Thoracic aorta (tissue), 2 donors: ENCODE measurements at regions not wholly inside any gene's neighbourhood (a gene's known extent, or its start where the extent isn't known, plus 50 kb on each side); places are given as distances from the start of the nearest gene placed in this dataset.

Source experiments
- ATAC-seq: fragments of 150-250 bp; one replicate; pipeline ENCODE4 v1.8.0; 2017; ENCODE audit warnings: low read depth; ENCODE audit not compliant: insufficient number of reproducible peaks, low FRiP score
- DNase-seq: peaks from one replicate; pipeline ENCODE4 v3.0.0-alpha.2; 2020; ENCODE audit warnings: low spot score
- H3K27ac ChIP-seq, 2 donors: fragments of 200-600 bp; sonication (generic); 1 replicate in 1 of 2; 2 replicates in 1 of 2; pipeline ENCODE4 v1.5.1; 2016; ENCODE audit warnings: mild to moderate bottlenecking in 2 of 2, moderate library complexity in 2 of 2
- H3K27me3 ChIP-seq: fragments of 200-600 bp; sonication (generic); replicated peaks from 2 replicates; pipeline ENCODE4 v1.6.0; 2016; ENCODE audit warnings: mild to moderate bottlenecking; ENCODE audit not compliant: insufficient read depth
- H3K36me3 ChIP-seq: fragments of 200-600 bp; sonication (generic); one replicate; pipeline ENCODE4 v1.5.1; 2016
- H3K4me1 ChIP-seq, 2 donors: fragments of 200-600 bp; sonication (generic); 1 replicate in 1 of 2; 2 replicates in 1 of 2; pipeline versions ENCODE4 v1.5.1 to v1.6.0; 2016; ENCODE audit warnings: low read depth in 2 of 2, mild to moderate bottlenecking in 1 of 2; ENCODE audit not compliant: control insufficient read depth in 1 of 2
- H3K4me3 ChIP-seq: fragments of 200-600 bp; sonication (generic); 2 replicates; pipeline ENCODE4 v1.5.1; 2016; ENCODE audit warnings: mild to moderate bottlenecking
- H3K9me3 ChIP-seq: fragments of 200-600 bp; sonication (generic); 2 replicates; pipeline ENCODE4 v1.5.1; 2016
- CTCF ChIP-seq: fragments of 200-600 bp; sonication (generic); IDR thresholded peaks from one replicate; pipeline ENCODE4 v1.5.1; 2019; ENCODE audit warnings: antibody characterized with exemption

GRCh38 chr4:107276052-107276451 lies 239.9 kb upstream of the DKK2 start:
- TF ChIP-seq CTCF, result no peak
- H3K9me3 ChIP-seq, result no peaks in the 10 kb centered on the region
- no peak overlapping the region for H3K4me3 ChIP-seq
- ATAC-seq (no peak), DNase-seq (no peak)
- H3K27me3 ChIP-seq, result no peaks in the 10 kb centered on the region
- no peaks in the 10 kb centered on the region for H3K36me3 ChIP-seq
- H3K4me1 ChIP-seq, result no peaks in the 10 kb centered on the region
- H3K27ac ChIP-seq, result no peak overlapping the region

- no peak overlapping the region for H3K4me3 ChIP-seq
- no peaks in the 10 kb centered on the region for H3K27me3 ChIP-seq
- DNase-seq (no peak), ATAC-seq (no peak)
- H3K4me1 ChIP-seq, result no peaks in the 10 kb centered on the region
- H3K9me3 ChIP-seq, result no peaks in the 10 kb centered on the region
- H3K27ac ChIP-seq, result no peak overlapping the region
- H3K36me3 ChIP-seq, result no peaks in the 10 kb centered on the region
- TF ChIP-seq CTCF, result no peak
Measured at GRCh38 chr4:107275225-107275624, 239.1 kb upstream of the DKK2 start.

DNA sequence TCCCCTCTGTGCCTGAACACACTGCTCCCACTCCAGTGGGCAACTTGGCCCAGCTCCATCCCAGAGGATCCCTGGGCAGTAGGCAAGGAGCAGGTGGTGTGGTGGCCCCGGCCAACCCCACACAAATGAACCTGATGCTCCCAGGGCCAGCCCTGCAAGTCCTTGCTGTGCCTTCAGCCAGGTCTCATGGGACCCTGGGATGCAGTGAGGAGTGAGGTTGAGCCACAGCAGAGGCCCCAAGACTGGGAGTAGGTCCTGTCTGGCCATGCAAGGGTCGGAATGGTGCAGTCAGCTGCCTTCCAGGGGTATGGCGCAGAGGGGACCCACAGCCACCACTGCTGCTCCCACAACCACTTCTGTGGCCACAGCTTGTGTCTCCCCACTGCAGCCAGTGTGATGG lies 234.5 kb upstream of the DKK2 start:
- H3K36me3 ChIP-seq, result no peaks in the 10 kb centered on the region
- ATAC-seq, result no peak
- no peak for TF ChIP-seq CTCF
- no peak overlapping the region for H3K27ac ChIP-seq
- no peak overlapping the region for H3K4me3 ChIP-seq
- H3K27me3 ChIP-seq, result no peaks in the 10 kb centered on the region
- no peak for DNase-seq
- no peaks in the 10 kb centered on the region for H3K4me1 ChIP-seq
- no peaks in the 10 kb centered on the region for H3K9me3 ChIP-seq

GRCh38 chr4:107269175-107269574 lies 233.1 kb upstream of the DKK2 start:
- ATAC-seq, result no peak
- H3K27ac ChIP-seq, result no peak overlapping the region
- H3K4me3 ChIP-seq, result no peak overlapping the region
- H3K27me3 ChIP-seq, result no peaks in the 10 kb centered on the region
- no peaks in the 10 kb centered on the region for H3K36me3 ChIP-seq
- H3K4me1 ChIP-seq, result no peaks in the 10 kb centered on the region
- no peaks in the 10 kb centered on the region for H3K9me3 ChIP-seq
- TF ChIP-seq CTCF, result no peak
- no peak for DNase-seq

- no peaks in the 10 kb centered on the region for H3K9me3 ChIP-seq
- H3K27me3 ChIP-seq, result no peaks in the 10 kb centered on the region
- TF ChIP-seq CTCF, result no peak
- no peaks in the 10 kb centered on the region for H3K4me1 ChIP-seq
- no peaks in the 10 kb centered on the region for H3K36me3 ChIP-seq
- ATAC-seq (no peak), DNase-seq (no peak)
- H3K27ac ChIP-seq, result no peak overlapping the region
- no peak overlapping the region for H3K4me3 ChIP-seq
Measured at GRCh38 chr4:107265859-107266258, 229.7 kb upstream of the DKK2 start.
